Spleen (tissue), 11 donors: ENCODE measurements at regions not wholly inside any gene's neighbourhood (a gene's known extent, or its start where the extent isn't known, plus 50 kb on each side); places are given as distances from the start of the nearest gene placed in this dataset.

Source experiments
- DNase-seq: peaks from one replicate; pipeline ENCODE4 v3.0.0-alpha.2; 2020
- H3K27ac ChIP-seq, 8 donors: fragments of 200-600 bp; sonication (generic) in 7 of 8; 1 replicate in 4 of 8; 2 replicates in 4 of 8; pipeline versions ENCODE4 v1.5.0 to v1.8.0; 2016 to 2021; ENCODE audit warnings: inconsistent platforms in 4 of 8, mild to moderate bottlenecking in 4 of 8, moderate library complexity in 1 of 8
- H3K27me3 ChIP-seq, 7 donors: fragments of 200-600 bp; sonication (generic) in 6 of 7; replicated peaks in 1 of 7; 1 replicate in 4 of 7; 2 replicates in 3 of 7; pipeline versions ENCODE4 v1.5.0 to v1.8.0; 2016 to 2021; ENCODE audit warnings: inconsistent platforms in 3 of 7, mild to moderate bottlenecking in 1 of 7
- H3K36me3 ChIP-seq, 6 donors: fragments of 200-600 bp; sonication (generic) in 5 of 6; 1 replicate in 4 of 6; 2 replicates in 2 of 6; pipeline versions ENCODE4 v1.5.0 to v1.8.0; 2016 to 2021; ENCODE audit warnings: inconsistent platforms in 2 of 6
- H3K4me1 ChIP-seq, 6 donors: fragments of 200-600 bp; sonication (generic) in 5 of 6; 1 replicate in 3 of 6; 2 replicates in 3 of 6; pipeline versions ENCODE4 v1.5.0 to v1.8.0; 2016 to 2021; ENCODE audit warnings: inconsistent platforms in 3 of 6
- H3K4me3 ChIP-seq, 8 donors: fragments of 200-600 bp; sonication (generic) in 7 of 8; 1 replicate in 4 of 8; 2 replicates in 4 of 8; pipeline versions ENCODE4 v1.5.0 to v1.8.0; 2016 to 2021; ENCODE audit warnings: inconsistent platforms in 4 of 8, mild to moderate bottlenecking in 4 of 8, moderate library complexity in 2 of 8
- H3K9me3 ChIP-seq, 8 donors: fragments of 200-600 bp; sonication (generic) in 7 of 8; 1 replicate in 4 of 8; 2 replicates in 4 of 8; pipeline versions ENCODE4 v1.5.0 to v1.8.0; 2016 to 2021; ENCODE audit warnings: inconsistent platforms in 4 of 8
- POLR2A ChIP-seq, 3 donors: fragments of 450-650 bp; IDR thresholded peaks; one replicate each; pipeline ENCODE4 v1.5.1; 2017; ENCODE audit warnings: antibody characterized with exemption in 3 of 3, mild to moderate bottlenecking in 1 of 3
- POLR2AphosphoS5 ChIP-seq, 3 donors: sonication (generic); formaldehyde crosslinking; IDR thresholded peaks; one replicate each; pipeline ENCODE4 v1.5.1; 2017; ENCODE audit warnings: antibody characterized with exemption in 3 of 3
- WGBS, 5 donors: extraction: QIAGEN DNeasy Blood & Tissue Kit in 3 of 5; methylation state at CpG; one replicate each; pipeline versions ENCODE4 v1.1.5 to v1.1.7; 2013 to 2018; 5-methylcytosine and 5-hydroxymethylcytosine counted together
- intact Hi-C: fragments of 100-400 bp; cut with DNase I; formaldehyde crosslinking; loops from one replicate; pipeline ENCODE4 v1.15.0; 2023; ENCODE audit warnings: low total_unique reads
- TF ChIP-seq, protein P1 (sequence below), 11 experiments: fragments of 200-600 bp in 7 of 11; fragments of 450-650 bp in 4 of 11; sonication (generic) in 4 of 11; IDR thresholded peaks in 8 of 11; conservative IDR thresholded peaks in 3 of 11; 1 replicate in 7 of 11; 2 replicates in 4 of 11; pipeline versions ENCODE4 v1.4.0 to v1.8.0; 2016 to 2021; ENCODE audit warnings: antibody characterized with exemption in 11 of 11, inconsistent platforms in 4 of 11, mild to moderate bottlenecking in 1 of 11
- donor health status: healthy with polysubstance abuse.
- donor health status: DM: no; HTN: no; CAD: no; lungs with moderate emphysema.
- donor health status: DM: no; HTN: no; CAD: no.
- donor health status: Bipolar disorder and iron deficiency.
- donor health status: healthy.
- donor health status: DM: no; HTN: no; CAD: no.
- donor health status: DM: yes; HTN: yes; CAD: no.

GRCh38 chrX:110588853-110589252 is 206.8 kb downstream of the CHRDL1 start:
- TF ChIP-seq POLR2A (IDR thresholded peaks at IDR 0.05) (no peak), POLR2AphosphoS5 (IDR thresholded peaks at IDR 0.05) (no peak)
- TF ChIP-seq, protein P1, sequence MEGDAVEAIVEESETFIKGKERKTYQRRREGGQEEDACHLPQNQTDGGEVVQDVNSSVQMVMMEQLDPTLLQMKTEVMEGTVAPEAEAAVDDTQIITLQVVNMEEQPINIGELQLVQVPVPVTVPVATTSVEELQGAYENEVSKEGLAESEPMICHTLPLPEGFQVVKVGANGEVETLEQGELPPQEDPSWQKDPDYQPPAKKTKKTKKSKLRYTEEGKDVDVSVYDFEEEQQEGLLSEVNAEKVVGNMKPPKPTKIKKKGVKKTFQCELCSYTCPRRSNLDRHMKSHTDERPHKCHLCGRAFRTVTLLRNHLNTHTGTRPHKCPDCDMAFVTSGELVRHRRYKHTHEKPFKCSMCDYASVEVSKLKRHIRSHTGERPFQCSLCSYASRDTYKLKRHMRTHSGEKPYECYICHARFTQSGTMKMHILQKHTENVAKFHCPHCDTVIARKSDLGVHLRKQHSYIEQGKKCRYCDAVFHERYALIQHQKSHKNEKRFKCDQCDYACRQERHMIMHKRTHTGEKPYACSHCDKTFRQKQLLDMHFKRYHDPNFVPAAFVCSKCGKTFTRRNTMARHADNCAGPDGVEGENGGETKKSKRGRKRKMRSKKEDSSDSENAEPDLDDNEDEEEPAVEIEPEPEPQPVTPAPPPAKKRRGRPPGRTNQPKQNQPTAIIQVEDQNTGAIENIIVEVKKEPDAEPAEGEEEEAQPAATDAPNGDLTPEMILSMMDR (IDR thresholded peaks at IDR 0.05 in 8 of 11, conservative IDR thresholded peaks at IDR 0.05 in 3 of 11), result no peak

DNA sequence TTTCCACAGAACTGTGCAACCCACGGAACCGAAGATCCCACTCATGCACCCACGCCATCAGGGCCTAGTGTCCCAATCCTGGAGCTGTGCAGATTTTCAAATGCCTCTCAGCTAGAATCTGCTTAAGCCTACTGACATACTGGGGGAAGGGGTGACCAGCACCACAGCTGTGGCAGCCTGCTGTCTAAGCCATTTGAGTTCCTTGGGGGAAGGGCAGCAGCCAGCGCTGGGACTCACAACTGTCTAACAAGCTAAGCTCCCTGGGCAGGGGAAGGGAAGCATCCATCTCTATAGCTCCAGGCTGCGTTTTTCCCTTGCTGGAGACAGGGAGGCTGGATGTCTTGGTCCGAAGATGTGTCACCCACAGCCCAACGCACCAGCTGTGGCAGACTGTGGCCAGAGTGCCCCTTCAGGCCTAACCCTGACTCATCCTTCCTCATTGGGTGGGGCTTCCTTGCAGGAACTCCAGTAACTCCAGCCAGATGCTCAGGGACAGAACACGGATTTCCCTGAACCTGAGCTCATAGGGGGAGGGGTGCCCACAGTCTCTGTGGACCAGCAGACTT is 194.8 kb downstream of the CHRDL1 start:
- Histone ChIP-seq H3K9me3 (peaks cover 0 to 6% (median 0%) of the 10 kb centered on the region in 8 donors), H3K36me3 (no peaks in the 10 kb centered on the region), H3K4me1 (no peaks in the 10 kb centered on the region), H3K27me3 (no peaks in the 10 kb centered on the region), H3K4me3 (no peak overlapping the region), H3K27ac (no peak overlapping the region)
- WGBS, 5 donors, result 76 to 95% (median 88%) methylated on average over 6 to 8 of the region's 8 CpGs
- intact Hi-C loops, result no loop called here
- no peak for DNase-seq
- TF ChIP-seq POLR2A (IDR thresholded peaks at IDR 0.05) (no peak), POLR2AphosphoS5 (IDR thresholded peaks at IDR 0.05) (no peak)
- TF ChIP-seq, protein P1 (IDR thresholded peaks at IDR 0.05 in 8 of 11, conservative IDR thresholded peaks at IDR 0.05 in 3 of 11), result no peak

More at GRCh38 chrX:110588853-110589252, 206.8 kb downstream of the CHRDL1 start:
- no peak overlapping the region for H3K4me3 ChIP-seq
- no peaks in the 10 kb centered on the region for H3K27me3 ChIP-seq
- H3K36me3 ChIP-seq, result no peaks in the 10 kb centered on the region
- WGBS, 5 donors, result 79 to 100% (median 94%) methylated on average over 2 of the region's 2 CpGs
- H3K4me1 ChIP-seq, result no peaks in the 10 kb centered on the region
- H3K9me3 ChIP-seq, result no peaks in the 10 kb centered on the region
- DNase-seq, result no peak
- intact Hi-C loops, result no loop called here
- no peak overlapping the region for H3K27ac ChIP-seq

DNA sequence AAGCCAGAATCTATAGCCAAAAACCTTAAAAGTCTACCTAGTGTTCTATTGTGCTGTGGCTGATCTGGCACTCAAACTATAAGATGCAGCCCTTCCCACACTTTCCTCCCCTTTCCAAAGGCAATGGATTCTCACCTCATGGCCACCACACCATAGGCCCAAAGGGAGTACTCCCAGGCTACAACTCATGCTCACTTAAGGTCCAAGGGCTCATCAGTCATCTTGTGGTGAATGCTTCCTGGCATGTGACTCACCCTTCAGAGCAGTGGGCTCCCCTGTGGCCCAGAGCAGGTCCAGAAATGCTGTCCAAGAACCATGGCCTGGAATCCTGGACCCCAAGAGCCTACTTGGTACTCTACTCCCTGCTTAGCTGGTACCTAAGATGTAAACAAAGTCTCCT is 181.0 kb downstream of the CHRDL1 start:
- intact Hi-C loops, result no loop called here
- Histone ChIP-seq H3K4me1 (no peaks in the 10 kb centered on the region), H3K9me3 (peaks cover 0 to 26% (median 0%) of the 10 kb centered on the region in 8 donors), H3K36me3 (no peaks in the 10 kb centered on the region), H3K27ac (no peak overlapping the region), H3K4me3 (no peak overlapping the region), H3K27me3 (no peaks in the 10 kb centered on the region)
- TF ChIP-seq, protein P1 (IDR thresholded peaks at IDR 0.05 in 8 of 11, conservative IDR thresholded peaks at IDR 0.05 in 3 of 11), result no peak
- TF ChIP-seq POLR2AphosphoS5 (IDR thresholded peaks at IDR 0.05) (no peak), POLR2A (IDR thresholded peaks at IDR 0.05) (no peak)
- no peak for DNase-seq
